Renal cortex interstitium (tissue), 11 donors: ENCODE measurements at regions not wholly inside any gene's neighbourhood (a gene's known extent, or its start where the extent isn't known, plus 50 kb on each side); places are given as distances from the start of the nearest gene placed in this dataset.

Experiments used
- DNase-seq, 11 donors: peaks; one replicate each; pipeline ENCODE4 v3.0.0-alpha.2; 2013; ENCODE audit warnings: low read depth in 9 of 11, low spot score in 4 of 11; ENCODE audit errors: extremely low read depth in 1 of 11

DNA sequence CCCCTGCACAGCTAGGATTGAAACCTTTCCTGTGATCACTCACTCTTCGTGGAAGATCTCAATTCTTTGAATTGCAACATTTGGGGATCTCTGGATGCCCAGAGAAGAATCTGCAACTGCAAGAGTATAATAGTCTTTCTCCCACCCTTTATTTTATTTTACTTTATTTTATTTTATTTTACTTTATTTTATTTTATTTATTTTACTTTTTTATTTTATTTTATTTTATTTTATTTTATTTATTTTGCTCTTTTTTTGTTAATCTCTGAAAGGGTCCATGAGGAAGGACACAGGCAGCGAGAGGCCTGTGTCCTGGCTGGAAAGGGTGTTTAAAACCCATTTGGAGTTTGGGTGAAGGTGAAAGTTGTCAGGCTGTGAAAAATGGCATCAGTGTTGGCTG, 181.4 kb downstream of the TMEM182 start:
- no peak for DNase-seq

DNA sequence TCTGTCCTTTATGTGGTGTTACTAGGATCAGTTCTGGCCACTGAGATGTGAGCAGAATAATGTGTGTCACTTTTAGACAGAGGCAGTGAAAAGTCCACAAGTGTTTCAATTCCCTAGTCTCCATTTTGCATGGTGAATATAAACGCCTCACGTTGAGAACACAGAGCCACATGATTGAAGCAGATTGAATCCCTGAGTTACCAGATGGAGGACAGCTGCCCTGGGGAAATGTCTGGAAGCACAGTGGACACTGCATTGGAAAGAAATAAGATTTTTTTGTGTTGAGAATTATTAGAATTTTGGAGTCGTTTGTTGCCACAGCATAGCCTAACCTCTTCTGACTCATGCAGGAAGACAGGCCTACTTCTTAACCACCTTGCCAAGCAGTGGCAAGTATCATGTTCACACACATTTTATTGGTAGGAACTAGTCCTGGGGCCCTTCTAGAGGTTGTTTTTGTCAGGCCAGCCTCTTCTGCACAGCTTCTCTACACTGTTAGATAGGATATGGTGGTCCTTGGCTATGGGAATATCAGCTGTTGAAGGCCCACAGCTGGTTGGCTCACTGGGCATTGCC, 188.6 kb downstream of the TMEM182 start:
- no peak for DNase-seq

DNA sequence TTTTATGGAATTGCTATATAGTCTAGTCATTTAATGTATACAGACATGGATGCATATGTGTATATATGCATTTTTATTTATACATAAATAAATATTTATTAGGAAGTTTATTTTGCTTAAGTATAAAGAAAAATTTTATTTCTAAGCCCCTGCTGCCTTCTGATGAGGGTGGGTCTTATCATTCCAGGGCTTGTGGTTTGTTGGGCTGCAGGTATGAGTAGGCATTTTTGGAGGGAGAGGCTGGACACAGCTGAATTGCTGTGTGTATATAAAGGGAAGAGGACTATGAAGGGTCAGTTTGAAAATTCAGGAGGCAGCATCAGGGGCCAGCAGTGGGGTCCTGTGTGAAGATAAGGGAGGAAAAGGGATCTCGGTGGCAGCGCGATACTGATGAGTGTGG, 189.4 kb downstream of the TMEM182 start:
- DNase-seq: no peak

DNA sequence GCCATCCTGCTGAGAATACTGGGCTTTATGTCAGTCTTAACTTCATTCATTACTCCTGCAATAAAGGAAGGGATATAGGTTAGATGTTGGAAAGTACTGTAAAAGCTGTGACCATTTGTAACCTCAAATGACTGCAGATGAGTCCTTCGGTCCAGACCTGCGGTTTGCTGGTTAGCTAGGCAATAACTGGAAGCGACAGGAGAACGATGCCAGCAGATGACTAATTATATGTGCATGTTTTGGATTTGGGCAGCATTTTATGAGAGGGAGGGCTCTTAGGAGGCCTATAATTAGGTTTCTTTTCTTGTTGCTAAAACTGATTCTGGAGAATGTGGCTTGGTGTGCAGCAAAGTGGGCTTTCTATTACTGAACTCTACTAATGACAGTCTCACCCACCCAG, 205.6 kb downstream of the TMEM182 start:
- DNase-seq: no peak

DNA sequence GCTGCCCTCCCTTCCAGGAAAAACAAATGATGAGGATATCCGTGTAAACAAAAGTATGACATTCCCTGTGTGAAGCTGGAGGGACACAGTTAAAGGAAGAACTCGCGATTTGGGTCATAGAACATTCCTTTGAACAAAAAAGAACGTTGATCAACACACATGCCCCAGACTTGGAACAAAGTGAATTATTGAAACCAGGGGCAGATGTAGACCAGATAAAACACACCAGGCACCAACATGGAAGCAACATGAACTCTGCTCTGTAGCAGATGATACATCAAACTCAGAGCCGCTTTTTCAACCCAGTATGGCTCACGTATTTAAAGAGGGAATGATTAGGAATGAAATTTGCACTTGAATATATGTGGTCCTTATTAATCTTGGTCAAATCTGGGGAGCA, 206.5 kb downstream of the TMEM182 start:
- no peak for DNase-seq

DNA sequence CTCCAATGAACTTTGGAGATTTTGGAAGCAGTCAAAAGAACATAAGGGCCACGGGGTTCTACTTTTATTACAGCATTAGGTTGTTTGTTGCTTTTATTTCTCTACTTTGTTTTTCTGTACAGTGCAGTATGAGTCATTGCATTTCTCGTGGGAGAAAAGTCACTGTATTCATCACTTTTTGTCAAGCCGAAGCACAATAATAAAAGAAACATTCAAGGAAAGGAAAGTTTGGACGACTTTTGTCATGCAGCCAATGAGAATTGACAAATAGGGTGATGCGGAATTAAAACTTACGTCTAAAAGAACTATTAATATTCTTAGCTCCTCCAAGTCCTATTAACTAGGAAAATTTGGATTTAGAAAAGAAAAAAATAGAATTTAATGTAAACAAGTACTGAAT, 209.9 kb downstream of the TMEM182 start:
- no peak for DNase-seq

DNA sequence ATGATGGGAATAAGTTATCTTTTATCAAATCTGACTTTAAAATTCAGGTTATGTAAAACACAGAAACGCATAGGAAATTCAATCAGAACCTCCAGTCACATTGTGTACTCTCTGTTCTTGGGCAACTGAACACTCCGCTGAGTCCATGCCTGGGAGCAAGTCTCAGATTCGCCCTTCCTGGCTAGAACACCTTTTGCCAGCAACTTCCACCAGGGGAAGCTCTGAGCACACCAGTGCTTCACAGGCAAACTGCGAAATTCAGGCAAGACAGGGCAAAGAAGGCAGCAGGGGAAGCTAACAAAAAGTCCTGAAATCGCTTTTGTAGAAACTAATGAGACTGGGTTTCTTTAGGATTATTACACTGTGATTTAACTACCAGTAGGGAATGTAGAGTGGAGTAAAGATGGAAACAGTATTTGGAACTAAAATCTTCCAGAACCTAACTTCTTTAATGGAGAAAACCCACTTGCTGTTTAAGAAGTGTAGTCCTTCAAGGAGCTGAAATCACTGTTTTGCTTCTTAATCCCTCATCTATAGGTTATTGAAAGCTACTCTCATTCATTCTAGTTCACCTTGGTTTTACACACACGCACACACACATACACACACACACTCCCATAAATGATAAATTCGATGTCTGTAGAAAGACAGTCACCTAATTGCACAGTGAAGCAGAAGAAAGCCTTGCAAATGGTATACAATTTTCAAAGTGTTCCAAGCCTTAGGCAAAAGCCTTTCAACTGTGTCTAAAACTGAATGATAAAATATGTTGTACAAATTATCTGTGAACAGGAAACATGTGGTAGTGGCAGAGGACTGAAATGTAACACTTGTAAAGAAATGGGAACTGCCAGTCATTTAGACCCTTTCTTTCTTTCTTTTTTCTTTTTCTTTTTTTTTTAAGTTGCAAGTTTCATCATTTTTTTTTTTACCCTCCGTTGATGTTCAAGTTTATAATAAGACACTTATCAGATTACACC, 214.5 kb downstream of the TMEM182 start:
- peak; percentile 26 to 53 (median 40) for DNase-seq

DNA sequence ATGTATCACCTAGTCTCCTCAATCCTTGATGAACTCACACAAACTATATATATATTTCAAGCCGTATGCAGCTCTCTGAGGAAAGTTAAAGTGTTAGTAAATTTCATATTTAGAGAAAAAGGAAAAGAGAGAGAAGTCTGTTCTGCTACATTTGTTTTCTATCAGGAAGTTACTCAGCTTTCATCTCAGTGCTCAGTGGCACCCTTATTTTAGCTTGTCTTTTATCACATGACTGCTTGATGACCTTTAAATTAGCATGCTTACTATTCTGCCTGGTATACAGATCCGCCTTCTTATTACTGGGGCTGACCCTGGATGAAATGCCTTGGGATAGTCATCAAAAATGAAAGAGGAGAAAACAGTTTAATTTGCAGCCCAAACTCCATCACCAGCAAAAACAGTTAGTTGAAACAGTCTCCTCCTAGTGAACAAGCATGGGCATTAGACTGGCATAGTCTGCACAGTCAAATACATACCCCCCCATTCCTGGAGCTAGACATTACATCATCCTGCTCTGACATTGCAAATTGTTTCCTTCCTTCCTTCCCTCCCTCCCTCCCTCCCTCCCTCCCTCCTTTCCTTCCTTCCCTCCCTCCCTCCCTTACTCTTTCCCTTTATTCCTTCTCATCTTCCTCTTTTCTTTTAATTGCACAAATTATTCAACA, 215.7 kb downstream of the TMEM182 start:
- no peak for DNase-seq

DNA sequence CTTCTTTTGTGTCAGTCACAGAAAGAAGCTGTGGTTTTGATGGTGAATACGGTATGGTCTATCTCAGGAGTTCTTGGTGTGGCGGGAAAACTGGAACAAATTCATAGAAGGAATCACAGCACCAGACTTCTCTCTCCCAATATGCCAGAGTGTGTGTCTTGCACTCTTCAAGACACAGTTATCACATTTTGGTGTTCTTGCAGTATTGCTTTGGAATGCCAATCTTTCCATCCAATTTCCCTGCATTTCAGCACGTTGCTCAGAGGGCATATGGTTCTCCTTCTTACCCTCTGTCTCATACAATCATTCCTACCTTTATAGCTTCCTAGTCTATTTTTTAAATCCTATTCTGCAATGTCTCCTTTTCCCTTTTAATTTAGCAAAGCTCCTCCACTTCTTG, 216.3 kb downstream of the TMEM182 start:
- DNase-seq: no peak

DNA sequence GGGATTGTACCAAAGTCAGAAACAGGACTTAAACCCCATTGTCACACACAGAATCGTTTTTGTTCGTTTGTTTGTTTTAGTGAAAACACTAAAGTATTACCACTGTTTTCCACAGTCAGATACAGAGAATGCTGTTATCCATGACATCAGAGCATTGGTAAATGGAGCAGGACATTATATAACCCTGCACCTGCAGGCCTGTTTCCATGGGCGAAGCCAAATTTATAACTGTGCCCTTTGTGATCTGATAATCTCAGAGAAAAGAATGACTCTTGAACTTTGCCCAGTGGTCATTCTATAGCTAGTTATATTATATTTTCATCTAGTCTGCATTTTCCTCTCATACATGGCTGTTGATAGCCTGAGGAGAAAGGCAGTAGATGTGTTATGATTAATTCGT, 217.6 kb downstream of the TMEM182 start:
- DNase-seq: no peak

DNA sequence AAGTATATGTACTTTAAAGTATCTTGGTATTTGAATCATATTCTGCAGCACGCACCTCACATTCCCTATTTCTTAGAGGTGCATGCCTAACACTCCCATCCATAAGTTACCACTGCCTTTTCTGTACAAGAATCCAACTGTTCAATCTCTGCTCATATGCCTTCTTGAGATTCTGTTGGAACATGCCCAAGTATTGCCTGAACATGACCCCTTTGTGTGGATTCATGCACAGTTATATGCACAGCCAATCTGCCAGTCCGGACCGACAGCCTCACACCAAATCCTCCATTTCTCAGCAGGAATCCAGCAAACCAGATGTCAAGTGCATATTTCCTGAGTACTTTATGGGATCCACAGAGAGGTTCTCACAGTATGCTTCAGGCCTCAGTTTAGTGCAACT, 222.0 kb downstream of the TMEM182 start:
- no peak for DNase-seq

DNA sequence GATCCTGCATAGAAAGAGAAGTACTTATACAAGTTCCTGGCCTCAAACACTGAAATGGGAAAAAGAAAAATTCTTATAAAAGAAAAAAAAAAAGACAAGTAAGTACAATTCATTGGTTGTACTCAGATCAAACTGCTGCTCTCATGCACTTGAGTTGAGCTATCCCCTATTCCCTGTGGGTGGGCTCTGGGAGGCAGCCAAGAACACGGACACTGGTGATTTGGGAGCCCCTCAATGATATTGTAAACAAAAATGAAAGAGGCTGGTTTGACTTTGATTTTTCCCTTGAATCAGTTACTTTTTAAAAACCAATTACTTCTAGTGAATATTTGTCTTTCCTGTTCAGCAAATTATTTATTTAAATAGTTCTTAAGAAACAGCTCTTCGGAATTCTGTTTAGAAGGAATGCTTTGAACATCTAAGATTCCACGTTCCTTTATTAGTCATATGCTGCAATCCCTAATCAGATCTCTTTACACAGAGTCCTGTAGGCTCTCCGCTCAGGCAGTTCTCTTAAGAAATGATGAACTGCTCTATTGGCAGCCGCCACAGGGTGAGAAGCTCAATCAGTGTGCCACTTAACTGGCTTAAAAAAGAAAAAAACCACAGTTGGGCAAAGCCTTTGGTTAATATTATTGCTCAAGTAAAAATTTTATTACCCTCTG, 225.1 kb downstream of the TMEM182 start:
- DNase-seq: no peak

DNA sequence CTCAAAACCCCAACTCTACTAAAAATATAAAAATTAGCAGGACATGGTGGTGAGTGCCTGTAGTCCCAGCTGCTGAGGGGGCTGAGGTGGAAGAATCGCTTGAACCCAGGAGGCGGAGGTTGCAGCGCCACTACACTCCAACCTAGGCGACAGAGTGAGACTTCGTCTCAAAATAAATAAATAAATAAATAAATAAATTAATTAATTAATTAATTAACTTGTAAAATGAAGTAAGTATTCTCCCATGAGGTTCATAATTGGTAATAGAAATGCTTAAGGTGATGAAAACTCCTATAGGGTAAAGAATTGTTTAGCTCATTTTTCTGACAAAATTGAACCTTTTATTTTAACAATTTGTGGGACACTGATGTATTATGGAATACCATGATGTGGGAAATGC, 230.8 kb downstream of the TMEM182 start:
- no peak for DNase-seq

DNA sequence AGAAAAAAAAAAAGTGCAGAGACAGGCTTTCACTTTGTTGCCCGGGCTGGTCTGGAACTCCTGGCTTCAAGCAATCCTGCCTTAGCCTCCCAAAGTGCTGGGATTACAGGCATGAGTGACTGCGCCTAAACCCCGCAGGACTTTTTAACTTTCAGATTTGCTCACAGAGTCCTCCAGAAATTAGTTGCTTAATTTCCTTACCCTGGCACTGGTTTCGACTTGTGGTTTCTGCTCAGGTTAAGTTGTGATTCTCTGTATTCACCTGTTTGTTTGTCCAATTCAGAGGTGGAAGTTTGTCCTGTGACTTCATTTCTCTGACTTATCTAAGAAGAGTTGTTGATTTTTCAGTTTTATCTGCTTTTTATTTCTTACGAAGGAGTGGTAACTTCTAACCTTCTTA, 238.1 kb downstream of the TMEM182 start:
- no peak for DNase-seq

DNA sequence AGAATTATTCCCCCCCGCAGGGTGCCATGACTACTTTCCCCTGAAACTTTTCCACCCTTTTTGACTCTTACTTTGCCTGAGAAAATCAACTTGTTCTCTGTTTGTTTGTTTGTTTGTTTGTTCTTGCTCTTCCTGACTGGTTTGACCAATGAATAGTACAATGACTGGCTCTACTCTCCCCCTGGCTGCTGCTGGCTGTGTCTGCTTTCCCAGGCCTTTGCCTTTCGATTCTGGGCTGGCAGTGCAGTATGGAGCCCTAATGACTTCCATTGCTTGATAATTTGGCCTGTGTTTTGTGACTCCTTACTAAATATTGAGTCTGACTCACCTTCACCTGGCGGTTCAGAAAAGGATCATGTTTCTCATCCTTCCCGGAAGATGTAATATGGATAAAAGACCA, 241.1 kb downstream of the TMEM182 start:
- DNase-seq: no peak

DNA sequence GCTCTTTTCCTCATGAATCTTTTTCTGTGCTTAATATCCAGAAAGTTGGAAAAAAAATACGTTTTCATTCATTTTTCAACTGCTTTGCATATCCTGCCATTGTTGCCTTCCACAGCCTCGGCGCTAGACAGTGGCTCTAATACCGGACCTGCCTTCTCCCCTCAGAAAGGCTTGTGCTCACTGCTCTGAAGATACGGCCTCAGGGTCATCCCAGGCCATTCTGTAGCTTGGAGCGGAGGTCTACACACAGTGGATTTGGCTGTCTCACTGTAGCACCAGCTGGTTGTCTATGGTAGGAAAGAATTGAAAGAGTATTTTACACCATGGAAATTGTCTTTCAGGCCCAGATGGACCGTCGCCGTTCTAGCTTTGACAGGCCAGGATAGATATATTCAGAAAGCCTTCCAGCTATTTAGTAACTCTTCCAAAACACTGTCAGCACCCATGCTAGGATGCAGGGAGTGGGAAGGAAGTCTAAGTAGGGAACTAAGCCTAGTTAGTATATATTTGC, 242.0 kb downstream of the TMEM182 start:
- DNase-seq: no peak

DNA sequence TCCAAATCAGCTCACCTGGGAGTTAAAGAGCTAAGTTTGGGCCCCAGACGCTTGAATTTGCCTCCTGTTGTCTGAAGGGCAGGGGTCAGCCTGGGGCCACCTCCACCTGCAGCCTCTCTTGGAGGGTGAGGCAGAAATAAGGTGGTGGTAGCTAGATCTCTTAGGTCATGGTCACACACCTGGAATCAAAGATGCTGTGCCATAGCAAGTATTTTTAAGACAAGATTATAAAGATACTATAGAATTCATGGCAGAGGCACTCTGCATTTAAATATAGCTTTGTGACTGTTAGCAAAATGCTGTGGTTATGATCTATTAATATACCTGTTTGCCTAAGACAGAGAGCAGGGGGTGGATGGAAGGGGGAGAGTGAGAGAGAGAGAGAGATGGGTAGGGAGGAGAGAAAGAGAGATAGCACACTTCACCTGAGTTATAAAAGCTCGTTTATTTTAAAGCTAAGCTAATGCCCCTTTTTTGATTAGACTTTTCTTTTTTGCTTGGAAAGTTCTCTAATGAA, 242.7 kb downstream of the TMEM182 start:
- DNase-seq: no peak

DNA sequence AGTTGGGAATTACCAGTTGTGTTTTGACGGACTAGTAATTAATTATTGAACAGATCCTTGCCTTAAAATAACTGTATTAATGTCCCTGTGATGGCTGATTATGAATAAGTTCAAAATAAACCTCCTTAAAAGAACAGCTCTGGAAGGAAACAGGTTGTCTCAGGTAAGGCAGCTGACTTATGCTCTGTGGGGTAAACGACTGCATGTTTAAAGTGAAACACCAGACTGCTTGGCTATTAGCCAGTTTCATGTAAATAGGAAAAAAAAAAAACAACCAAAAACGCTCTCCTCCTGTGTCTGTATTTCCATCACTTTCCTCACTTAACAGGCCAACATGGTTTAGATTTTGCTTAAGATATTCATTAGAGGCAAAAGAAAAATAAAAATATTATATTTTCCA, 243.6 kb downstream of the TMEM182 start:
- no peak for DNase-seq

DNA sequence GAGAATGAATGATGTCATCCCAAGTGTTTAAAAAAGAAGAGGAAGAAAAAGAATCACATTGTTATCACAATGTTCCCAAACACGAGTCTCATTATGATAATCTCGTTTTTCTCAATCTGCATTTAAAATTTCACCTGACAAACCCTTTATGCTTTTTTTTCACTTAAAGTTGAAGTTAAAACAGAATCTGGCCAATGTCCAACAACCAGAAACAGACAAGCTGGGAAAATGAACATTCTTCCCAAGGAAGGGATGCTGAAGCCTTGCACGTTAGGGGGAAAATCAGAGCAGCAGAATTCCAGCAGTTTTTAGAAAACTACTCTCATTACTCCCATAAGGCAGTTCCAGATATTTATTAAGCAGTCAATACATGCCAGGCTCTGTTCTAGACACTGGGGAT, 245.3 kb downstream of the TMEM182 start:
- no peak for DNase-seq
